ENCODE measurements at regions not wholly inside any gene's neighbourhood (a gene's known extent, or its start where the extent isn't known, plus 50 kb on each side); places are given as distances from the start of the nearest gene placed in this dataset.
A peak's percentile ranks its signal among the peaks of the same experiment; 100 is the strongest.

DNA sequence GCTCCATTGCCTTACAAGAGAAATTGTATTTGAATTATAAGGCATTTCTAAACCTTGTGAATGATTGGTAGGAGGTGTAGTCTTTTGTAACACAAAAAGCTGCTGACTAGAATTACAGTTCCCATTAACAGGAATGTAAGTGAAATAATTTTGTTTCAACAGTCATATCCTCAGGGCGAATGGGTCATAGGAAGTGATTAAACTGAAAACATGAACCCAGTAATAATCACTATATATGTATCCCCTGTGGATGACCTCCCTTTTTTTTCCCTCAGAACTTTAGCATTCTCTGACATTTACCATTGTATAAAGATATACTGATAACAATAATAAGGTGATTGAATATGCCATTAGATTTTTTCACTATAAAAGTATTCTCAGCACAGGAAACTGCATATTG is 312.3 kb downstream of the ATP23 start:
- TF ChIP-seq CTCF (IDR thresholded peaks at IDR 0.05; ENCODE audit: low read depth, low read length, missing control alignments) = no peak
- H3K4me3 ChIP-seq (replicated peaks; ENCODE audit: low read depth, low read length) = no peak overlapping the region

DNA sequence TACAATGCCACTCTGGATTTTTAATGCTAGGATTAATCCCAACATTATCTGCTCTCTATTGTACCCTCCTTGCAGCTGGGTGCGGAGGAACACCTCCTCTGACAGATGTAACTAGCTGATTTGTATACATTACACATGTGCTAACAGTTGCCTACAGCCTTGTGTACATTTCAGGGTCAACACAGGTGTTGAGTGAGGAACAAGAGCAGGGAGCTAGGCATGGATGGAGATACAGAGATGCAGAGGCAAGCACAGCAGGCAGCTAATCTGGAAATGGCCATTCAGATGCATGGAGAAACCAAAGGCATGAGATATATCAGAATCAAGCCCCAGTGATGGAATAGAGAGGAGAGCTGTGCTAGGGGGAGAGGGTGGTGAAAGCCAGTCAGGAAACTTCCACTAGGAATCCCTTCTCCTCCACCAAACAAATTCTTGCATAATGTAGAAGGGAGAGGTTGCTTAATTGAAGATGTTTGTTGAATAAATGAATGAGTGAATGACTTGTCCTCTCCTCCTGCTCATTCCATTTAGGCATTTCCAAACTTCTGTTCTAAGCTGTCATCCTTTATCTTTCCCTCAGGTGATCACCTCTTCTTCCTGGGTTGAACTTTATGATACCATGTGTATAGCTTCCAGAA is 313.2 kb downstream of the ATP23 start:
- no peak for DNase-seq (ENCODE audit: extremely low read depth, low read depth)
- TF ChIP-seq CTCF (IDR thresholded peaks at IDR 0.05; ENCODE audit: low read depth, low read length, missing control alignments) = no peak
- no peak overlapping the region for H3K4me3 ChIP-seq (replicated peaks; ENCODE audit: low read depth, low read length)

More for the DNA sequence above, 312.3 kb downstream of the ATP23 start:
- no peak for DNase-seq (ENCODE audit: extremely low read depth, low read depth)

- no peak overlapping the region for H3K4me3 ChIP-seq (replicated peaks; ENCODE audit: low read depth, low read length)
- DNase-seq (ENCODE audit: extremely low read depth, low read depth) = no peak
Measured at GRCh38 chr12:58262796-58263195, 321.4 kb downstream of the ATP23 start.

DNA sequence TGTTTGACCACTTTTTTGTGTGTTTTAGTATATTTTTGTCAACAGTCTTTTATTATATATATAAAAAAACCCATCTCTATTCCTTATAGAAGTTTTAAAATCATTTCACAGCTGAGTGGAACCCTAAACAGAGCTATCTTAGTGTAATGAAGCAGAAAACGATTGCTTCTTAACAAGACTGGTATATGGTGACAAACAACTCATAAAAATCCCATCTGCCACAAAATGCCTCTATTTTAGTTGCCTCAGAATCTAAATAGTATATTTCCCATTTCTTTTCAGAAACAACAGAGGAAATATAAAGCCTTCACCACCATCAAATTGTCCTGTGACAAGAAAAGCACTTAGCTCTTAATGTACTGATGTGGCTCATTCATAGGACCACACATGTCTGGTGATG is 322.4 kb downstream of the ATP23 start:
- no peak for DNase-seq (ENCODE audit: extremely low read depth, low read depth)
- TF ChIP-seq CTCF (IDR thresholded peaks at IDR 0.05; ENCODE audit: low read depth, low read length, missing control alignments) = no peak
- no peak overlapping the region for H3K4me3 ChIP-seq (replicated peaks; ENCODE audit: low read depth, low read length)

More at GRCh38 chr12:58262796-58263195, 321.4 kb downstream of the ATP23 start:
- TF ChIP-seq CTCF (IDR thresholded peaks at IDR 0.05; ENCODE audit: low read depth, low read length, missing control alignments) = no peak

- H3K4me3 ChIP-seq (replicated peaks; ENCODE audit: low read depth, low read length) = no peak overlapping the region
- peak; percentile 32 for DNase-seq (ENCODE audit: extremely low read depth, low read depth)
- no peak for TF ChIP-seq CTCF (IDR thresholded peaks at IDR 0.05; ENCODE audit: low read depth, low read length, missing control alignments)
Measured at GRCh38 chr12:58268069-58268468, 326.7 kb downstream of the ATP23 start.

GRCh38 chr12:58269476-58269875 is 328.1 kb downstream of the ATP23 start:
- no peak overlapping the region for H3K4me3 ChIP-seq (replicated peaks; ENCODE audit: low read depth, low read length)
- TF ChIP-seq CTCF (IDR thresholded peaks at IDR 0.05; ENCODE audit: low read depth, low read length, missing control alignments) = no peak
- DNase-seq (ENCODE audit: extremely low read depth, low read depth) = no peak

Measured in HFF-Myc (cell line).